Thoracic aorta (tissue), 2 donors: ENCODE measurements at regions not wholly inside any gene's neighbourhood (a gene's known extent, or its start where the extent isn't known, plus 50 kb on each side); places are given as distances from the start of the nearest gene placed in this dataset.
"Not testable (repeated sequence)": the region's sequence is repeated elsewhere in the genome, so short reads cannot be mapped to it uniquely, and the experiment has no call there.

Experiments
- ATAC-seq: fragments of 150-250 bp; one replicate; pipeline ENCODE4 v1.8.0; 2017; ENCODE audit warnings: low read depth; ENCODE audit not compliant: insufficient number of reproducible peaks, low FRiP score
- DNase-seq: peaks from one replicate; pipeline ENCODE4 v3.0.0-alpha.2; 2020; ENCODE audit warnings: low spot score
- H3K27ac ChIP-seq, 2 donors: fragments of 200-600 bp; sonication (generic); 1 replicate in 1 of 2; 2 replicates in 1 of 2; pipeline ENCODE4 v1.5.1; 2016; ENCODE audit warnings: mild to moderate bottlenecking in 2 of 2, moderate library complexity in 2 of 2
- H3K27me3 ChIP-seq: fragments of 200-600 bp; sonication (generic); replicated peaks from 2 replicates; pipeline ENCODE4 v1.6.0; 2016; ENCODE audit warnings: mild to moderate bottlenecking; ENCODE audit not compliant: insufficient read depth
- H3K36me3 ChIP-seq: fragments of 200-600 bp; sonication (generic); one replicate; pipeline ENCODE4 v1.5.1; 2016
- H3K4me1 ChIP-seq, 2 donors: fragments of 200-600 bp; sonication (generic); 1 replicate in 1 of 2; 2 replicates in 1 of 2; pipeline versions ENCODE4 v1.5.1 to v1.6.0; 2016; ENCODE audit warnings: low read depth in 2 of 2, mild to moderate bottlenecking in 1 of 2; ENCODE audit not compliant: control insufficient read depth in 1 of 2
- H3K4me3 ChIP-seq: fragments of 200-600 bp; sonication (generic); 2 replicates; pipeline ENCODE4 v1.5.1; 2016; ENCODE audit warnings: mild to moderate bottlenecking
- H3K9me3 ChIP-seq: fragments of 200-600 bp; sonication (generic); 2 replicates; pipeline ENCODE4 v1.5.1; 2016
- CTCF ChIP-seq: fragments of 200-600 bp; sonication (generic); IDR thresholded peaks from one replicate; pipeline ENCODE4 v1.5.1; 2019; ENCODE audit warnings: antibody characterized with exemption

GRCh38 chrX:80508083-80508482, 87.8 kb downstream of the TENT5D start:
- not testable (repeated sequence) for H3K36me3 ChIP-seq, H3K4me3 ChIP-seq, H3K9me3 ChIP-seq

GRCh38 chrX:80511969-80512760, 91.9 kb downstream of the TENT5D start:
- H3K9me3 ChIP-seq = no peaks in the 10 kb centered on the region
- no peak overlapping the region for H3K4me3 ChIP-seq
- no peak for TF ChIP-seq CTCF
- ATAC-seq = no peak
- no peaks in the 10 kb centered on the region for H3K36me3 ChIP-seq
- no peak overlapping the region for H3K27ac ChIP-seq
- no peaks in the 10 kb centered on the region for H3K4me1 ChIP-seq
- no peaks in the 10 kb centered on the region for H3K27me3 ChIP-seq
- no peak for DNase-seq

More at GRCh38 chrX:80508083-80508482, 87.8 kb downstream of the TENT5D start:
- not testable (repeated sequence) for H3K4me1 ChIP-seq, H3K27ac ChIP-seq, H3K27me3 ChIP-seq, ATAC-seq, DNase-seq

GRCh38 chrX:80512924-80513323, 92.7 kb downstream of the TENT5D start:
- no peaks in the 10 kb centered on the region for H3K9me3 ChIP-seq
- H3K4me3 ChIP-seq = no peak overlapping the region
- no peaks in the 10 kb centered on the region for H3K36me3 ChIP-seq
- ATAC-seq (no peak), DNase-seq (no peak)
- no peak overlapping the region for H3K27ac ChIP-seq
- TF ChIP-seq CTCF = no peak
- H3K4me1 ChIP-seq = no peaks in the 10 kb centered on the region
- H3K27me3 ChIP-seq = no peaks in the 10 kb centered on the region

- no peaks in the 10 kb centered on the region for H3K9me3 ChIP-seq
- H3K4me3 ChIP-seq = no peak overlapping the region
- H3K27ac ChIP-seq = no peak overlapping the region
- no peak for ATAC-seq
- no peaks in the 10 kb centered on the region for H3K27me3 ChIP-seq
- no peak for TF ChIP-seq CTCF
- DNase-seq = no peak
- no peaks in the 10 kb centered on the region for H3K4me1 ChIP-seq
- no peaks in the 10 kb centered on the region for H3K36me3 ChIP-seq
Measured at GRCh38 chrX:80513625-80514024, 93.4 kb downstream of the TENT5D start.

- no peak for TF ChIP-seq CTCF
- H3K27ac ChIP-seq = no peak overlapping the region
- no peaks in the 10 kb centered on the region for H3K27me3 ChIP-seq
- no peak overlapping the region for H3K4me3 ChIP-seq
- no peaks in the 10 kb centered on the region for H3K9me3 ChIP-seq
- no peaks in the 10 kb centered on the region for H3K4me1 ChIP-seq
- ATAC-seq (no peak), DNase-seq (no peak)
- no peaks in the 10 kb centered on the region for H3K36me3 ChIP-seq
Measured at GRCh38 chrX:80537096-80537495, 116.8 kb downstream of the TENT5D start.

GRCh38 chrX:80550722-80551121, 130.5 kb downstream of the TENT5D start:
- H3K9me3 ChIP-seq = no peaks in the 10 kb centered on the region
- no peaks in the 10 kb centered on the region for H3K36me3 ChIP-seq
- DNase-seq (no peak), ATAC-seq (no peak)
- no peaks in the 10 kb centered on the region for H3K4me1 ChIP-seq
- no peak overlapping the region for H3K27ac ChIP-seq
- no peaks in the 10 kb centered on the region for H3K27me3 ChIP-seq
- no peak overlapping the region for H3K4me3 ChIP-seq
- TF ChIP-seq CTCF = no peak
